A673 (cell line): ENCODE measurements at regions not wholly inside any gene's neighbourhood (a gene's known extent, or its start where the extent isn't known, plus 50 kb on each side); places are given as distances from the start of the nearest gene placed in this dataset.

ENCODE experiments used
- EZH2 ChIP-seq: fragments of 200-600 bp; sonication (generic); IDR thresholded peaks from 2 replicates; pipeline ENCODE4 v1.6.1; 2017; ENCODE audit warnings: borderline replicate concordance, low read depth, mild to moderate bottlenecking, mixed read lengths, antibody characterized with exemption, low read length; ENCODE audit not compliant: poor library complexity, severe bottlenecking
- TF ChIP-seq, protein P1 (sequence below): fragments of 300-800, 200-600 bp; sonication (generic); conservative IDR thresholded peaks from 2 replicates; pipeline ENCODE4 v1.5.1; 2017; ENCODE audit warnings: low read depth, mild to moderate bottlenecking, antibody characterized with exemption, low read length, moderate library complexity, mixed read lengths

DNA sequence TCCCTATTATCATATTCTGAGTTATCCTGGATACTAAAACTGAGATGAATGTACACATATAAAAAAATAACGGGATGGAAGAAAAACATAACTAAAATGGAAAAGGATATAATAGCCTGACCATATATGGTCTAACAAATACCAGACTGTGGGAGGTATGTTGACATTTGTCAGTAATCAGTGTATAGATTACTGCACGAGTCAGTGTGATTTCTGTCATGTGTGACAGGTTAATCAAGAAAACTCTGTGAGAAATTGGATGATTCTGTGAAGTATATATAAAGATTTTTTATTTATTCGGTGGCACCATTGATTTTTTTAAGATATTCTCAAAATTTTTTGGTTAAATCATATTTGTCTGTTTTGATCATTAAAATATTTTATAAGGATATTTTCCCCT lies 547.3 kb upstream of the B3GALT2 start:
- TF ChIP-seq, protein P1, sequence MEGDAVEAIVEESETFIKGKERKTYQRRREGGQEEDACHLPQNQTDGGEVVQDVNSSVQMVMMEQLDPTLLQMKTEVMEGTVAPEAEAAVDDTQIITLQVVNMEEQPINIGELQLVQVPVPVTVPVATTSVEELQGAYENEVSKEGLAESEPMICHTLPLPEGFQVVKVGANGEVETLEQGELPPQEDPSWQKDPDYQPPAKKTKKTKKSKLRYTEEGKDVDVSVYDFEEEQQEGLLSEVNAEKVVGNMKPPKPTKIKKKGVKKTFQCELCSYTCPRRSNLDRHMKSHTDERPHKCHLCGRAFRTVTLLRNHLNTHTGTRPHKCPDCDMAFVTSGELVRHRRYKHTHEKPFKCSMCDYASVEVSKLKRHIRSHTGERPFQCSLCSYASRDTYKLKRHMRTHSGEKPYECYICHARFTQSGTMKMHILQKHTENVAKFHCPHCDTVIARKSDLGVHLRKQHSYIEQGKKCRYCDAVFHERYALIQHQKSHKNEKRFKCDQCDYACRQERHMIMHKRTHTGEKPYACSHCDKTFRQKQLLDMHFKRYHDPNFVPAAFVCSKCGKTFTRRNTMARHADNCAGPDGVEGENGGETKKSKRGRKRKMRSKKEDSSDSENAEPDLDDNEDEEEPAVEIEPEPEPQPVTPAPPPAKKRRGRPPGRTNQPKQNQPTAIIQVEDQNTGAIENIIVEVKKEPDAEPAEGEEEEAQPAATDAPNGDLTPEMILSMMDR: no peak
- no peak for TF ChIP-seq EZH2
